Stimulated activated CD4-positive, alpha-beta T cell treated with anti-CD3 and anti-CD28 coated beads, Interleukin-2, amount 100 ng/mL, for 24 hours (primary cell): ENCODE measurements at regions not wholly inside any gene's neighbourhood (a gene's known extent, or its start where the extent isn't known, plus 50 kb on each side); places are given as distances from the start of the nearest gene placed in this dataset.
"Not testable (repeated sequence)": the region's sequence is repeated elsewhere in the genome, so short reads cannot be mapped to it uniquely, and the experiment has no call there.

ENCODE experiments used
- DNase-seq, 2 donors: peaks; one replicate each; pipeline ENCODE4 v3.0.0-alpha.2; 2020

- no peak for DNase-seq
Measured at GRCh38 chr21:19120591-19120990, 717.0 kb upstream of the TMPRSS15 start.

GRCh38 chr21:19122356-19122755 is 718.8 kb upstream of the TMPRSS15 start:
- no peak for DNase-seq

- no peak for DNase-seq
Measured at GRCh38 chr21:19123053-19123452, 719.5 kb upstream of the TMPRSS15 start.

DNA sequence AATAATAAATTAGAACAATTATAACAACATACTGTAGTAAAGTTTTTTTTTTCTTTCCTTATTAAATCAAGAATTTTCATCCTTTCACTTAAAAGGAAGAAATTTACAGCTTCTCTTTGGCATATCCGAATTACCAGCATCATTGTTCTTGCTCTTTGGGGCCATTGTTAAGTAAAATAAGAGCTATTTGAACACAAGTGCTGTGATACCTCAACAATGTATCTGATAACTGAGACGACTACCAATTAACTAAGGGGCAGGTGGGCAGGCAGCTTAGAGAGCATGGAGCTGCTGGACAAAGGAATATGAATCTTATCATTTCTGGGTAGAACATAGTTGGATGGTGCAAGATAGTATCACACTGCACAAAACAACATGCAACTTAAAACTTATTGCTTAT is 719.9 kb upstream of the TMPRSS15 start:
- no peak for DNase-seq

GRCh38 chr21:19124691-19125090 is 721.1 kb upstream of the TMPRSS15 start:
- no peak for DNase-seq

DNA sequence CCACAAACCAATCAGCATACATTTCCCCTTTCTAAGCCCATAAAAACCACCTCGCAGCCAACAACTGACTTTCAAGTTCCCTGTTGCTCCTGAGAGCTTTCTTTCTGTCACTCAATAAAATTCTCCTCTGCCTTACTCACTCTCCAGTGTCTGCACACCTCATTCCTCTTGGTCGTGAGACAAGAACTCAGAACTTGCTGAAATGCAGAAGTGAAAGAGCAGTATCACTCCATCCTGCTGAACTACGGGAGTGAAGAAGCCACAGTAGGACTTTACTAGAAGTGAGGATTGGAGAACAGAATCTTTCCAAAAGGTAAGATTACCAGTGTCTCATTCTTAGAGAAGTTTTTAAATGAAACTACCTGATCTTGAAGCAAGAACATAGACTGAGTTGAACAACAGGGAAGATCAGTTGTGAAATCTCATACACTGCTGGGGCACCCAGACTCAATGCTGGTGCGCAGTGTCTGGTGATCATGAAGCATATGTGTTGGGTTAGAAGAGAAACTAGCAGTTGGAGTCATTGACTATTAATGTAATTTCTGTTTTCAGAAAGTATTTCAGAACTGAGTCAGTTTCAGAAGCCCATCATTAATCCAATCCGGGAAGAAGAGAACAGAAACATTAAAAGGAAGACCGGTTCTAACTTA is 726.9 kb upstream of the TMPRSS15 start:
- DNase-seq, result no peak

DNA sequence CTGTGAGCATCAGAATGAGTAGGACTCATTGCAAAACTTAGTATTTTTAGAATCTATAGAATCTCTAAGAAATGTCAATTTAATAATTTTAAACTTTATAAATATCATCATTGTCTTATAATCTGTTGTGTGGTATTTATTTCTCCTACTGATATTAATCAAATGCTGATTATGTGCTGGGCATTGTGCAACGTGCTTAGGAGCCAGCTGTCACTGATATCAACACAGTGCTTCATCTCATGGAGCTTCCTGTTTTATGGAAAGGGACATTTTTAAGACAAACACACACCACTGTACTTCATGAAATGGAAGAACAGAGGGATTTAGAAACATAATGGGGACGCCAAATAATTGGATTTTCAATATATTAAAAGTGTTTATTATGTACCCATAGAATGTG is 737.9 kb upstream of the TMPRSS15 start:
- no peak for DNase-seq

DNA sequence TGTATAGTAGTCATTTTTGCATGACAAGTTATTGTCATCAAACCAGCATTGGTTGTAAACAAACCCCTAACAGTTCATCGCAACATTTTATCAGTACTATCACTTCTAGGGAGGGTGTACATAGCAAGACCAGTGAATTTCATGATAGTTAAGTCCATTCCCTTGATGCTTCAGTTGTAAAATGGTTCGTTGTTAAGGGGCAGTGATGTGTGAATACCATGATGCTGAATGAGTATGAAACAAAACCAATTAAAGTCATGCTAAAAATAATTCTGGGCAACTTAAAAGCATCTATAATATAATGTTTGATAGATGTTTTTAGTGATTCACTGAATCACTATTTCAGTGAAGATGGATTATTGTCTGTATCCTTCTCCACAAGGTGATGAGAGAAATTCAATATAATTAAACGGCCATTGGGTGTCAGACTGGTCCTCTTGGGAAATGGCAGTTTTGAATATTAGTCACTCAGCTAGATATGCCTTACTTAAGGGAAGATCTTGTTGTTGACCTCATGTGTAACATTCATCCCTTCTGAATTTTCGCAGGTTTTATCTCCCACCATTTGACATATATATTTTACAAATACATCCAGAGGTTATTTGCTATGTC is 742.2 kb upstream of the TMPRSS15 start:
- no peak for DNase-seq

GRCh38 chr21:19148056-19148455 is 744.5 kb upstream of the TMPRSS15 start:
- DNase-seq, result no peak

DNA sequence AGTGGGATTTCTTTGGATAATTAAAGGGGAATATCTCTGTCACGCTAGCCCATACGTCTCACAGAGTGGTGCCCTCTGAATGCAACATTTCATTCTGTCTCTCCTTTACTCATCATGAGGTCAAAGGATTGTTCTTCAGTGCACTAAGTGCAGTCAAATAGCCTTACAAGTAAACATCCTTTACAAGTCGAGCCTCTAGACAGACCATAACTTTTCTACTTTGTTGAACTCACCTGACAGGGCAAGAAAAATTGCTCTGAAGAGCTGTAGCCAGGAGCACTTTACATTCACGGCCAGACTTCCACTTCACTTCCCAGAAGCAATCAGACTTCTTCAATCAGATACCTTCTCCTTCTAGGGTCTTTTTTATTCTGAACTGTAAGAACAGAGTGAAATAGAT is 768.0 kb upstream of the TMPRSS15 start:
- DNase-seq, result no peak

DNA sequence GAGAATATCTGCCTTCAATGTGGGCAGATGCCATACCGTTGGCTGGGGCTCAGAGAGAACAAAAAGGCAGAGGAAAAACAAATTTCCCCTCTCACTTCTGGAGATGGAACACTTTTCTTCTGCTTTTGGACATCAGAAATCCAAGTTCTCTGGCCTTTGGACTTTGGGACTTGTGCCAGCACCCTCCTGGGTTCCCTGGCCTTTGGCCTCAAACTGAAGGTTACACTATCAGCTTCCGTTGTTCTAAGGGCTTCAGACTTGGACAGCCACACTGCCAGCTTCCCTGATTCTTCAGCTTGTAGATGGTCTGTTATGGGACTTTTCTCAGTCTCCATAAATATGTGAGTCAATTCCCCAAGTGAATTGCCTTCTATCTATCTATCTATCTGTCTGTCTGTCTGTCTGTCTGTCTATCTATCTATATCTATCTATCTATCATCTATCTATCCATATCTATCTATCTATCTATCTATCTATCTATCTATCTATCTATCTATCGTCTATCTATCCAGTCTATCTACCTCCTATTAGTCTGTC is 778.1 kb upstream of the TMPRSS15 start:
- DNase-seq, result no peak

GRCh38 chr21:19197950-19198349 is 794.4 kb upstream of the TMPRSS15 start:
- DNase-seq, result no peak

DNA sequence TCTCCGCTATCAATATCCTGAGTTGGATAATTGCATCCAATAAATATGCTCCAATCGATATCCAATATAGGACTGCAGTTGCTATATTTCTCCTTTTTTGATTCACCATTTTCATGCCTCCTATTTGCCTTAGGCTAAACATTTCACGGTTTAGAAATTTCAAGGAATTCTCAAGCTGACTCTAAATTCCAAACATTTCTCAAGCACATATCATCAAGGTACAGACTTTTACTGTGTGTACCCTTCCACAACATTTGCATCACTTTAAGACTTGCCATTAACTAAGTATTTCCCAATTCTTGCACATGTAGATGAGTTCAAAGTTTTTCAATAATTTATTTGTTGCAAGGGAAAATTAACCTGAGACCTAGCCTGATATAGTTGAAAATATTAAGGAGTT is 795.2 kb upstream of the TMPRSS15 start:
- DNase-seq, result no peak

GRCh38 chr21:19218163-19218562 is 814.6 kb upstream of the TMPRSS15 start:
- DNase-seq, result no peak

DNA sequence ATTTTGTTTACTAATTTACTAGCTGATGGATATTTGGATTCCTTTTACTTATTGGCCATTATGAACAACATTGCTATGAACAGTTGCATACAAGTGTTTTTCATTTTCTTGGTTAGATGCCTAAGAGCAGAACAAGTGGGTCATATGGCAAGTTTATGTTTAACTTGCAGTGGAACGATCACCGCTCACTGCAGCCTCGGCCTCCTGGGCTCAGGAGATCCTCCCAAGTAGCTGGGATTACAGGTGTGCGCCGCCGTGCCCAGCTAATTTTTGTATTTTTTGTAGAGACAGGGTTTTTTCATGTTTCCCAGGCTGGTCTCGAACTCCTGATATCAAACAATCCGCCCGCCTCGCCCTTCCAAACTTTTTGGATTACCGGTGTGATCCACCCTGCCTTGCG is 820.5 kb upstream of the TMPRSS15 start:
- no peak for DNase-seq

DNA sequence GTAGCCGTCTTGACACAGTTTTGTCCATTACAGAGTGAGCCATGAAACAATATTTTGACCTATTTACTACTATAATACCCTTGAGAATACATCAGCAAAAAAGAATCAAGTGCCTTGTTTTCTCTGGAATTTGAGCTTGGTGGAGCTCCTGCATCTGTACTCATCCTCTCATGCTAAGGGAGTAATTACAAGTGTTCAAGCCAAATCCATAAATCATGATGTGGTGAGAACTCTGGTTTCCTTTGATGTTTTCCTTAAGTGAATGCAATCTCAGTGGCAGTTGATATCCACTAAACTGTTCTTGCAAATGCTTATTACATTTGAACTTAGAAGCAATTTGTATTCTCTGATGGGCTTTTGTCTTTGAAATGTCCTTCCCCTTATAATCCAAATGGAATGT is 824.6 kb upstream of the TMPRSS15 start:
- no peak for DNase-seq

GRCh38 chr21:19233841-19234240 is 830.3 kb upstream of the TMPRSS15 start:
- not testable (repeated sequence) for DNase-seq

GRCh38 chr21:19236209-19236608 is 832.6 kb upstream of the TMPRSS15 start:
- no peak for DNase-seq

DNA sequence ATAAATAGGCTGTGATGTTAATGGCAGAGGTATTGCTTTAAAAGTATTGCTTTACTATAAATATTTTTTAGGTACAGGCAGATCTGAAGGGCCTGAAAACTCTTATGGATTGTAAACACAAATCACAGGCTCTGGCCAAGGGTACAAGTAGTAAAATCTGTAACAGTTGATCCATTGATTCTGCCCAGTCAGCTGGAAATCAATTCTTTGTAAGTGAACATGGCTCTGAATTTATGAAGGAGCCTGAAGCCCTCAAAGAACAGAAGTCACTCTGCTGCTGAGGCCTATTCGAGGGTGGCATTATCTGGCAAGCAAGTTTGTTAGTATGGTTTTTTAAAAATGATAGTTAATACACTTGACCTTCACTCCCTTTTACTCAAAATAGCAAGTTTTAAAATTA is 834.0 kb upstream of the TMPRSS15 start:
- DNase-seq, result no peak

- no peak for DNase-seq
Measured at GRCh38 chr21:19239696-19240095, 836.1 kb upstream of the TMPRSS15 start.

GRCh38 chr21:19244502-19245187 is 841.1 kb upstream of the TMPRSS15 start:
- no peak for DNase-seq

DNA sequence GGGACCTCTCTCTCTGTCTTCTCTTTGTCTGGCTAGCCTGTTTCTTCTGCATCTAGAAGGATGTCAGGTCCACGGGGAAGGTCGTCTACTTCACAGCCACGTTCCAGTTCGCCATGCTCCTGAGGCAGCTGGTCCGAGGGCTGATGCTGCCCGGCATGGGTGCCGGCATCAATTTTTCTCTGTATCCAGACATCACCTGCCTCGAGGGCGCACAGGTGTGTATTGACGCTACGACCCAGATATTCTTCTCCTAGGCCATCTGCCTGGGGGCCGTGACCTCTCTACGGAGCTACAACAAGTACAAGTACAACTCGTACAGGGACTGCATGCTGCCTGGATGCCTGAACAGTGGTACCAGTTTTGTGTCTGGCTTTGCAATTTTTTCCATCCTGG is 841.6 kb upstream of the TMPRSS15 start:
- no peak for DNase-seq

DNA sequence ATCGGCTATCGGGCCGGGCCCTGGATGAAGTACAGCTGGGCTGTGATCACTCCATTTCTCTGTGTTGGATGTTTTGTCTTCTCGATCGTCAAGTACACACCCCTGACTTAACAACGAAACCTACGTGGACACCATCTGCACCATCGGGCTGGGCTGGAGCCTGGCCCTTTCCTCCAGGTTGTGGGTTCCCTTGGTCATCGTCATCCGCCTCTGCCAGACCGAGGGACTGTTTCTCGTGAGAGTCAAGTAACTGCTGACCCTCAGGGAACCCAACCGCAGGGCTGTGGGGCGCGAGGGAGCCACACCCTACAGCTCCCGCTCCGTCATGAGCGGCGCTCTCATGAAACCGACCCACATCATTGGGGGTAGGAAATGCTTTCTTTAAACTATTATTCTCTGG is 842.4 kb upstream of the TMPRSS15 start:
- DNase-seq, result no peak

- DNase-seq, result no peak
Measured at GRCh38 chr21:19256934-19257660, 853.5 kb upstream of the TMPRSS15 start.
